Fibroblast of skin of abdomen (primary cell): ENCODE measurements at regions not wholly inside any gene's neighbourhood (a gene's known extent, or its start where the extent isn't known, plus 50 kb on each side); places are given as distances from the start of the nearest gene placed in this dataset.

Source experiments
- DNase-seq: peaks from one replicate; pipeline ENCODE4 v3.0.0-alpha.2; 2013

GRCh38 chr3:117264204-117264994 is 554.8 kb downstream of the TUSC7 start:
- DNase-seq: no peak

- no peak for DNase-seq
Observed at GRCh38 chr3:117266806-117267205, 557.2 kb downstream of the TUSC7 start.

GRCh38 chr3:117268318-117268717 is 558.7 kb downstream of the TUSC7 start:
- no peak for DNase-seq

GRCh38 chr3:117272274-117272673 is 562.7 kb downstream of the TUSC7 start:
- DNase-seq: no peak

- no peak for DNase-seq
Observed at GRCh38 chr3:117272876-117273523, 563.4 kb downstream of the TUSC7 start.

GRCh38 chr3:117277816-117278215 is 568.2 kb downstream of the TUSC7 start:
- no peak for DNase-seq

- peak; percentile 14 for DNase-seq
Observed at GRCh38 chr3:117278424-117279190, 569.0 kb downstream of the TUSC7 start.

- DNase-seq: peak; percentile 45
Observed at GRCh38 chr3:117281371-117281770, 571.8 kb downstream of the TUSC7 start.

GRCh38 chr3:117282566-117282965 is 573.0 kb downstream of the TUSC7 start:
- no peak for DNase-seq

- no peak for DNase-seq
Observed at GRCh38 chr3:117285737-117286136, 576.2 kb downstream of the TUSC7 start.

GRCh38 chr3:117286488-117286887 is 576.9 kb downstream of the TUSC7 start:
- no peak for DNase-seq

GRCh38 chr3:117287602-117288001 is 578.0 kb downstream of the TUSC7 start:
- no peak for DNase-seq

- no peak for DNase-seq
Observed at GRCh38 chr3:117291476-117291875, 581.9 kb downstream of the TUSC7 start.

- DNase-seq: no peak
Observed at GRCh38 chr3:117297065-117297464, 587.5 kb downstream of the TUSC7 start.

GRCh38 chr3:117297541-117297940 is 588.0 kb downstream of the TUSC7 start:
- DNase-seq: no peak

GRCh38 chr3:117298273-117298672 is 588.7 kb downstream of the TUSC7 start:
- DNase-seq: no peak

- DNase-seq: no peak
Observed at GRCh38 chr3:117302428-117302827, 592.8 kb downstream of the TUSC7 start.

GRCh38 chr3:117303443-117303842 is 593.9 kb downstream of the TUSC7 start:
- no peak for DNase-seq

- no peak for DNase-seq
Observed at GRCh38 chr3:117304681-117305080, 595.1 kb downstream of the TUSC7 start.

GRCh38 chr3:117305681-117306080 is 596.1 kb downstream of the TUSC7 start:
- DNase-seq: no peak

GRCh38 chr3:117306299-117306698 is 596.7 kb downstream of the TUSC7 start:
- DNase-seq: no peak

GRCh38 chr3:117308353-117308752 is 598.8 kb downstream of the TUSC7 start:
- no peak for DNase-seq

- DNase-seq: no peak
Observed at GRCh38 chr3:117308756-117309155, 599.2 kb downstream of the TUSC7 start.
